GM23248 (cell line): ENCODE measurements at regions not wholly inside any gene's neighbourhood (a gene's known extent, or its start where the extent isn't known, plus 50 kb on each side); places are given as distances from the start of the nearest gene placed in this dataset.

Experiments used
- DNase-seq: peaks from one replicate; pipeline ENCODE4 v3.0.0-alpha.2; 2015
- H2AFZ ChIP-seq: fragments of 200-600 bp; sonication (generic); 2 replicates; pipeline ENCODE4 v1.6.1; 2016; ENCODE audit warnings: antibody characterized with exemption
- H3F3A ChIP-seq: fragments of 200-600 bp; sonication (generic); 2 replicates; pipeline ENCODE4 v1.6.1; 2016; ENCODE audit warnings: mild to moderate bottlenecking, antibody characterized with exemption, mixed run types; ENCODE audit not compliant: insufficient read depth
- H3K27ac ChIP-seq: fragments of 200-600 bp; sonication (generic); 2 replicates; pipeline ENCODE4 v1.5.1; 2016; ENCODE audit warnings: mild to moderate bottlenecking
- H3K27me3 ChIP-seq: fragments of 200-600 bp; sonication (generic); replicated peaks from 2 replicates; pipeline ENCODE4 v1.6.1; 2016; ENCODE audit warnings: mild to moderate bottlenecking; ENCODE audit not compliant: insufficient read depth
- H3K36me3 ChIP-seq: fragments of 200-600 bp; sonication (generic); 2 replicates; pipeline ENCODE4 v1.6.1; 2016; ENCODE audit warnings: low read depth, mild to moderate bottlenecking
- H3K4me1 ChIP-seq: fragments of 200-600 bp; sonication (generic); 2 replicates; pipeline ENCODE4 v1.6.1; 2016; ENCODE audit warnings: mild to moderate bottlenecking; ENCODE audit not compliant: insufficient read depth
- H3K4me2 ChIP-seq: fragments of 200-600 bp; sonication (generic); one replicate; pipeline ENCODE4 v1.6.1; 2016; ENCODE audit warnings: mild to moderate bottlenecking; ENCODE audit not compliant: unreplicated experiment
- H3K4me3 ChIP-seq: fragments of 200-600 bp; sonication (generic); 2 replicates; pipeline ENCODE4 v1.5.1; 2016; ENCODE audit warnings: mild to moderate bottlenecking
- H3K79me2 ChIP-seq: fragments of 200-600 bp; sonication (generic); 2 replicates; pipeline ENCODE4 v1.6.1; 2016; ENCODE audit warnings: mild to moderate bottlenecking; ENCODE audit not compliant: insufficient read depth
- H3K9ac ChIP-seq: fragments of 200-600 bp; sonication (generic); 2 replicates; pipeline ENCODE4 v1.6.1; 2016; ENCODE audit warnings: mild to moderate bottlenecking
- H3K9me2 ChIP-seq: fragments of 200-600 bp; sonication (generic); 2 replicates; pipeline ENCODE4 v1.6.1; 2016; ENCODE audit warnings: mixed run types, mild to moderate bottlenecking, moderate library complexity; ENCODE audit not compliant: insufficient read depth
- H3K9me3 ChIP-seq: fragments of 200-600 bp; sonication (generic); one replicate; pipeline ENCODE4 v1.6.1; 2017; ENCODE audit warnings: low read depth
- H4K20me1 ChIP-seq: fragments of 200-600 bp; sonication (generic); 2 replicates; pipeline ENCODE4 v1.6.0; 2016; ENCODE audit not compliant: insufficient read depth
- EZH2 ChIP-seq: fragments of 200-600 bp; sonication (generic); IDR thresholded peaks from 2 replicates; pipeline ENCODE4 v1.6.1; 2018; ENCODE audit warnings: antibody characterized with exemption, mild to moderate bottlenecking; ENCODE audit not compliant: insufficient read depth, poor library complexity, severe bottlenecking
- EZH2phosphoT487 ChIP-seq: fragments of 200-600 bp; sonication (generic); IDR thresholded peaks from 2 replicates; pipeline ENCODE4 v1.6.1; 2018; ENCODE audit warnings: antibody characterized with exemption, moderate library complexity, mild to moderate bottlenecking, low read depth; ENCODE audit not compliant: insufficient read depth
- WGBS, 2 experiments: methylation state at CpG; one replicate each; pipeline ENCODE4 v1.1.6; 2015 to 2017; ENCODE audit warnings: low lambda C conversion rate in 2 of 2, low coverage in 1 of 2; ENCODE audit errors: missing lambda C conversion rate in 2 of 2; 5-methylcytosine and 5-hydroxymethylcytosine counted together
- in situ Hi-C: fragments of 300-500 bp; cut with MboI; formaldehyde crosslinking; loops from 2 replicates; pipeline ENCODE4 v1.15.0; 2020

DNA sequence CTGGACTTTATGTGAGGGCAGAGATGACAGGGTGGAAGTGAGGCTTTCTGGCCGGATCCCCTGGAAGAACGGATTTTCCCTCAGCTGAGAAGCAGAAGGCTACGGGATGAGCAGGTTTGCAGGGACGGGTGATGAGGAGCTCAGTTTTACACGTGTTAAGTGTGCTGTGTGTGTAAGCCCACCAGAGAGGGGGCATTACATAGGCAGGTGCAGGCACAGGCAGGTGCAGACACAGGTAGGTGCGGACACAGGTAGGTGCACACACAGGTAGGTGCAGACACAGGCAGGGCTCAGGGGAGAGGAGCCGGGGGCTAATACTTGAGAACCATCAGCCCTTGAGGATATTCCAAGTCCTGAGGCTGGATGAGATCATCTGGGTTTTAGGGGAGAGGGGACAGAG is 107.7 kb downstream of the COPS8 start:
- Histone ChIP-seq H3K79me2 (no peaks in the 10 kb centered on the region), H3K9ac (no peak overlapping the region), H4K20me1 (no peaks in the 10 kb centered on the region), H3F3A (peaks cover 25% of the 10 kb centered on the region), H3K36me3 (no peaks in the 10 kb centered on the region), H3K9me2 (no peaks in the 10 kb centered on the region), H3K27ac (no peak overlapping the region), H3K4me1 (peaks cover 23% of the 10 kb centered on the region), H3K4me2 (no peak overlapping the region), H3K27me3 (no peaks in the 10 kb centered on the region), H2AFZ (no peak overlapping the region), H3K4me3 (no peak overlapping the region), H3K9me3 (no peaks in the 10 kb centered on the region)
- DNase-seq = no peak
- WGBS, 2 experiments = 89 to 91% methylated on average over 7 of the region's 7 CpGs
- in situ Hi-C loops = no loop called here
- TF ChIP-seq EZH2 = no peak

DNA sequence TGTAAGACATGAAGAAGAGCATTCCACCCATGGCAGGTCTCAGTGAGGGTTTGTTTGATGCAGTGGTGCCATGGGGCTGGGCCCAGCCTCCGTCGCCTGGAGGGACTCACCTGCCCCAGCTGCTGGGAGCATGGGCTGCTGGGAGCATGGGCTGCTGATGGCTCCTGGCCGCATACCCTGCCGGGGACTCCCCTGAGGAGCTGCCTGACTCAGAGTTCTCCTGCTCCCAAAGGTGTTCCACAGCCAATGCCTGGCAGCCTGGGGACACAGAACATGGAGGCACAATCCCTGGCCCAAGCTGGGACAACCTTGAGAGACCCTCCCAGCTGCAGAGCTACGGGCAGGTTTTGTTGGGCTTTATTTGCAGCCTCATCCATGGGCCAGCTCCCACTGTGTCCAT is 108.4 kb downstream of the COPS8 start:
- Histone ChIP-seq H4K20me1 (no peaks in the 10 kb centered on the region), H3K79me2 (no peaks in the 10 kb centered on the region), H3F3A (peaks cover 31% of the 10 kb centered on the region), H3K27me3 (no peaks in the 10 kb centered on the region), H2AFZ (no peak overlapping the region), H3K27ac (no peak overlapping the region), H3K9me2 (no peaks in the 10 kb centered on the region), H3K9me3 (no peaks in the 10 kb centered on the region), H3K4me2 (no peak overlapping the region), H3K4me1 (peaks cover 30% of the 10 kb centered on the region), H3K36me3 (no peaks in the 10 kb centered on the region), H3K4me3 (no peak overlapping the region), H3K9ac (no peak overlapping the region)
- TF ChIP-seq EZH2phosphoT487 = no peak
- TF ChIP-seq EZH2 = no peak
- in situ Hi-C loops = no loop called here
- no peak for DNase-seq
- WGBS, 2 experiments = 83 to 84% methylated on average over 5 of the region's 5 CpGs

GRCh38 chr2:237194906-237195305 is 109.2 kb downstream of the COPS8 start:
- no peak overlapping the region for H3K4me2 ChIP-seq
- H3K36me3 ChIP-seq = no peaks in the 10 kb centered on the region
- H3K4me3 ChIP-seq = no peak overlapping the region
- 100% methylated on average over 6 of the region's 6 CpGs for WGBS, 2 experiments
- no peaks in the 10 kb centered on the region for H4K20me1 ChIP-seq
- no peak for TF ChIP-seq EZH2phosphoT487
- peaks cover 36% of the 10 kb centered on the region for H3K4me1 ChIP-seq
- H3F3A ChIP-seq = peaks cover 40% of the 10 kb centered on the region
- DNase-seq = no peak
- in situ Hi-C loops = no loop called here
- H3K27ac ChIP-seq = no peak overlapping the region
- no peaks in the 10 kb centered on the region for H3K9me3 ChIP-seq
- no peaks in the 10 kb centered on the region for H3K79me2 ChIP-seq
- H2AFZ ChIP-seq = no peak overlapping the region
- no peaks in the 10 kb centered on the region for H3K9me2 ChIP-seq
- no peak overlapping the region for H3K9ac ChIP-seq
- no peaks in the 10 kb centered on the region for H3K27me3 ChIP-seq

DNA sequence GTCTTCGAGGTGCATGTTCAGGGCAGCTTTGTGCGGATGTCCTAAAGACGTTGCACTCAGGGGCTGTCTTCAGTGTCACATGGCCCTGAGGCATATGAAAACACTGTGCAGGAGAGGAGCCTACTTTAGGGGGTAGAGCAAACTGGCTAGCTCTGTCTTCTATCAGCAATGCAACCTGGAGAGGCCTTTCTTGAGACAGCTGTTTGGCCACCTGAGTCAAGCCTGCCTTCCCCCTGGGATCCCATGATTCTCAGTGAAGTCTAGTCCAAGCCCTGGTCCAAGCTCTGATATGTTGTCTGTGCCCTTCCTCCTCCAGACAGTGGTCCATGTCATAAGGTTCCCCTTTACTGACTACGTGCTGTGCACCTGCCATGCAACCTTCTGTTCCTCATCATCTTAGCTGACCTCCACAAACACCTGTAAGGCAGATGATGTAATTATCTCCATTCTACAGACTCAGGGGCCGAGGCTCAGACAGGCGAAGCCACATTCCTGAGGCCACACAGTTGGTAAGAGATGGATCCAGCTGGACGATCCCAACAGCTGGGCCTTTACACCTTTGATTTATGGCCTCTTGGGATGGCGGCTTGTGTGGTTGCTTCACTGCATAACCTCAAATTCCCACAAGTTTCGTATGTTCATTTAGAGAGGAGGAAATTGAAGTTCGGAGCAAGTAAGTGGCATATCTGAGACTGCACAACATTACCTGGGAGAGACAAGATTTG is 109.9 kb downstream of the COPS8 start:
- DNase-seq = no peak
- Histone ChIP-seq H4K20me1 (no peaks in the 10 kb centered on the region), H3K27ac (no peak overlapping the region), H3K4me1 (peaks cover 36% of the 10 kb centered on the region), H3K4me3 (no peak overlapping the region), H3K79me2 (no peaks in the 10 kb centered on the region), H3F3A (peaks cover 45% of the 10 kb centered on the region), H3K27me3 (no peaks in the 10 kb centered on the region), H3K9me2 (no peaks in the 10 kb centered on the region), H3K9ac (no peak overlapping the region), H3K4me2 (no peak overlapping the region), H3K9me3 (no peaks in the 10 kb centered on the region), H2AFZ (no peak overlapping the region), H3K36me3 (no peaks in the 10 kb centered on the region)
- in situ Hi-C loops = no loop called here
- 92 to 93% methylated on average over 10 of the region's 10 CpGs for WGBS, 2 experiments
- TF ChIP-seq EZH2 (no peak), EZH2phosphoT487 (no peak)
